CD14-positive monocyte (primary cell): ENCODE measurements at regions not wholly inside any gene's neighbourhood (a gene's known extent, or its start where the extent isn't known, plus 50 kb on each side); places are given as distances from the start of the nearest gene placed in this dataset.

Source experiments
- DNase-seq, 3 donors: peaks; one replicate each; pipeline ENCODE4 v3.0.0-alpha.2; 2011 to 2022
- H2AFZ ChIP-seq: 2 replicates; pipeline ENCODE4 v1.6.0; 2012; ENCODE audit warnings: mild to moderate bottlenecking, low read depth, low read length, inconsistent platforms; ENCODE audit not compliant: insufficient read depth, poor library complexity, severe bottlenecking
- H3K27ac ChIP-seq, 2 donors: 1 replicate in 1 of 2; 2 replicates in 1 of 2; pipeline ENCODE4 v1.5.1; 2012 to 2013; ENCODE audit warnings: low read length in 2 of 2, control low read depth in 1 of 2, inconsistent platforms in 1 of 2, low read depth in 1 of 2, mild to moderate bottlenecking in 1 of 2
- H3K27me3 ChIP-seq, 2 donors: one replicate each; pipeline versions ENCODE4 v1.6.0 to v1.6.1; 2011 to 2013; ENCODE audit warnings: low read length in 2 of 2; ENCODE audit not compliant: control insufficient read depth in 2 of 2, insufficient read depth in 2 of 2
- H3K36me3 ChIP-seq, 2 donors: replicated peaks in 1 of 2; 1 replicate in 1 of 2; 2 replicates in 1 of 2; pipeline versions ENCODE4 v1.5.1 to v1.6.1; 2012 to 2013; ENCODE audit warnings: low read length in 2 of 2, control low read depth in 1 of 2, inconsistent platforms in 1 of 2, mild to moderate bottlenecking in 1 of 2; ENCODE audit not compliant: insufficient read depth in 2 of 2, control insufficient read depth in 1 of 2
- H3K4me1 ChIP-seq, 2 donors: 1 replicate in 1 of 2; 2 replicates in 1 of 2; pipeline versions ENCODE4 v1.5.1 to v1.6.1; 2012 to 2013; ENCODE audit warnings: low read length in 2 of 2, control low read depth in 1 of 2, inconsistent platforms in 1 of 2, mild to moderate bottlenecking in 1 of 2, moderate library complexity in 1 of 2; ENCODE audit not compliant: insufficient read depth in 2 of 2, control insufficient read depth in 1 of 2
- H3K4me2 ChIP-seq: replicated peaks from 2 replicates; pipeline ENCODE3; 2012; ENCODE audit warnings: low read length, moderate library complexity, mild to moderate bottlenecking; ENCODE audit not compliant: poor library complexity, severe bottlenecking; ENCODE audit errors: extremely low read depth
- H3K4me3 ChIP-seq, 3 experiments: fragments of 200-600 bp in 1 of 3; sonication (generic) in 1 of 3; replicated peaks in 1 of 3; 1 replicate in 2 of 3; 2 replicates in 1 of 3; pipeline ENCODE4 v1.5.1; 2011 to 2013; ENCODE audit warnings: low read length in 3 of 3, mild to moderate bottlenecking in 3 of 3, control low read depth in 2 of 3, low read depth in 2 of 3, inconsistent platforms in 1 of 3, moderate library complexity in 1 of 3
- H3K79me2 ChIP-seq: 2 replicates; pipeline ENCODE4 v1.6.0; 2012; ENCODE audit warnings: mild to moderate bottlenecking, control low read depth, inconsistent platforms, low read length, moderate library complexity; ENCODE audit not compliant: insufficient read depth
- H3K9ac ChIP-seq: 2 replicates; pipeline ENCODE4 v1.6.0; 2017; ENCODE audit warnings: low read length, mild to moderate bottlenecking; ENCODE audit not compliant: insufficient read depth, poor library complexity, severe bottlenecking
- H3K9me3 ChIP-seq, 2 donors: replicated peaks in 1 of 2; 1 replicate in 1 of 2; 2 replicates in 1 of 2; pipeline versions ENCODE4 v1.5.1 to v1.6.1; 2012 to 2013; ENCODE audit warnings: low read length in 2 of 2, control low read depth in 1 of 2; ENCODE audit not compliant: control insufficient read depth in 1 of 2, insufficient read depth in 1 of 2
- H4K20me1 ChIP-seq: 2 replicates; pipeline ENCODE4 v1.6.0; 2012; ENCODE audit warnings: mild to moderate bottlenecking, low read length, control low read depth, moderate library complexity; ENCODE audit not compliant: insufficient read depth
- H3K27ac Mint-ChIP-seq, 7 donors: one replicate each; pipeline ENCODE4 v1.8.0; 2020; ENCODE audit warnings: mild to moderate bottlenecking in 7 of 7, mixed read lengths in 7 of 7, moderate library complexity in 6 of 7, inconsistent platforms in 2 of 7
- H3K27me3 Mint-ChIP-seq, 3 donors: one replicate each; pipeline ENCODE4 v1.8.0; 2021 to 2022; ENCODE audit warnings: low read depth in 3 of 3, mild to moderate bottlenecking in 3 of 3, mixed read lengths in 3 of 3, moderate library complexity in 3 of 3, inconsistent platforms in 1 of 3
- H3K36me3 Mint-ChIP-seq, 2 donors: one replicate each; pipeline ENCODE4 v1.8.0; 2020; ENCODE audit warnings: mixed read lengths in 2 of 2, inconsistent platforms in 1 of 2, mild to moderate bottlenecking in 1 of 2
- H3K4me1 Mint-ChIP-seq: one replicate; pipeline ENCODE4 v1.8.0; 2020; ENCODE audit warnings: mild to moderate bottlenecking, mixed read lengths
- H3K4me3 Mint-ChIP-seq, 2 donors: one replicate each; pipeline ENCODE4 v1.8.0; 2020; ENCODE audit warnings: mild to moderate bottlenecking in 2 of 2, mixed read lengths in 2 of 2, moderate library complexity in 1 of 2
- H3K9me3 Mint-ChIP-seq, 7 donors: one replicate each; pipeline ENCODE4 v1.8.0; 2020 to 2022; ENCODE audit warnings: mixed read lengths in 7 of 7, mild to moderate bottlenecking in 6 of 7, moderate library complexity in 6 of 7, inconsistent platforms in 2 of 7
- WGBS: methylation state at CpG from one replicate; pipeline ENCODE4 v1.1.5; 2013; ENCODE audit warnings: missing lambda C conversion rate; ENCODE audit not compliant: insufficient coverage; 5-methylcytosine and 5-hydroxymethylcytosine counted together
- intact Hi-C, 2 donors: fragments of 100-400 bp; cut with micrococcal nuclease; formaldehyde crosslinking; loops; one replicate each; pipeline versions ENCODE4 v1.15.0 to v1.15.1; 2023
- TF ChIP-seq, protein P1 (sequence below): fragments of 200-600 bp; IDR thresholded peaks from one replicate; pipeline ENCODE4 v1.8.0; 2022; ENCODE audit warnings: antibody characterized with exemption, mild to moderate bottlenecking

DNA sequence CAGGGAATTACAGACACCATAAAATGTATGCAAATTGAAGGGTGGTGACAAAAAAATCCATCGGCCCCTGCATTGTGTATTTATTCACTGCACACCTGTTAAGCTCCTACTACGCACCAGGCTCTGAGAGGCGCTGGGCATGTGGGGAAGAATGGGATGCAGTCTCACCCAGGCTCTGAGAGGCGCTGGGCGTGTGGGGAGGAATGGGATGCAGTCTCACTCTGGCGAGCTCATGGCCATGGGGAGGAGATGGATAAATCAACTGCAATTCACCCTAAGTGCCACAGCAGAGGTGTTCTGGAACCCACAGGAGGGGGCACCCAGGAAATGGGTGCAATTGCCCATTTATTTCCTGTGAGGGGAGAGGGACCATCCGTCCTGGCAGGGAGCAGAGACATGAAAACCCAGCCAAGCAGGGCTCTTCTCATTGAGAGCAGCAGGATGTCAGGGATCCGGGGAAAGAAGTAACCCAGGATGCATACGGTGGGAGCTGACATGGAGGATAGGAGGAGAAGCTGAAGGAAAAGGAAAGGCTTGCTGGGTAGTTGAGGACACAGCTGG lies 798.7 kb downstream of the TBC1D22A start:
- H3K36me3 Mint-ChIP-seq = no peaks in the 10 kb centered on the region

DNA sequence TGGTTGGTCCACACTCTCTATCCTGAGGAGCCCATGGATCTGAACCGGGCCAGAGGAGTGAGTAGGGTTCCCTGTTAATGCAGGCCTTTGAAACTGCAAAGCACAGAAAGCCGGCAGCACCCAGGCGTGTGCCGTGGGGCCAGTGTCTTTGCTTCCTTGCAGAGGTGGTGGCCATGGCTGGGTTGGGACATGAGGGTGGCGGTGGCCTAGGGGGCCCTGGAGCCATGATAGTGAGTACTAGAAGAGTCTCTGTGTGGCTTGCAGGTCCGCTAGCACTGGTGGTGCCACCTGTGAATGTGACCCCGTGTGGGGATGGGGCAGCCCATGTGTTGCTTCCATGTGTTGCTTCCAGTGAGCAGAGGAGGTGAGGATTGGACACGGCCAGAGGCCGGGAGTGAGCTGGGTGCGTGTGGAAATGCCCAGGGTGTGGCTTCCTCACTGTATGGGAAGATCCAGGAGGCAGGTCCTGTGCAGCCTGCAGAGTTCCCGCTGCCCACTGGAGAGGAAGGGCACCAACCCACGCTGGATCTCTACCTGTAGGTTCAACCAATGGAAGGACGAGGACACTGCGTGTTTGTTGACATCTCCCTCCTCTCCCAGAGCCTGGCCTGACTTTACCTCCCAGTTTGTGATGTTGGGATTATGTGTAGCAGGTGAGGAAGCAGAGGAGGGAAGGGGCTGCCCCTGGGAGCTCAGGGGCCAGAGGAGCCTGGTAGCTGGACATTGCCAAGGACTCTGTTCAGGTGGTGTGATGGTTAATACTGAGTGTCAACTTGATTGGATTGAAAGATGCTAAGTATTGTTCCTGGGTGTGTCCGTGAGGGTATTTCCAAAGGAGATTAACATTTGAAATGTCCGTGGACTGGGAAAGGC lies 796.6 kb downstream of the TBC1D22A start:
- no peak overlapping the region for H3K4me2 ChIP-seq
- H3K27ac Mint-ChIP-seq = peak overlapping the region in 1 of 7 donors; percentile 23
- whole genome bisulfite sequencing = 90% methylated on average over 12 of the region's 16 CpGs

More for the DNA sequence above, 798.7 kb downstream of the TBC1D22A start:
- Histone ChIP-seq H3K9me3 (no peaks in the 10 kb centered on the region), H3K79me2 (no peaks in the 10 kb centered on the region), H3K4me1 (no peaks in the 10 kb centered on the region), H3K4me3 (no peak overlapping the region), H3K9ac (no peak overlapping the region), H3K27me3 (no peaks in the 10 kb centered on the region), H3K36me3 (no peaks in the 10 kb centered on the region), H4K20me1 (no peaks in the 10 kb centered on the region), H3K27ac (no peak overlapping the region), H2AFZ (no peak overlapping the region), H3K4me2 (no peak overlapping the region)
- peaks cover 0 to 3% (median 1%) of the 10 kb centered on the region in 3 donors for H3K27me3 Mint-ChIP-seq
- TF ChIP-seq, protein P1, sequence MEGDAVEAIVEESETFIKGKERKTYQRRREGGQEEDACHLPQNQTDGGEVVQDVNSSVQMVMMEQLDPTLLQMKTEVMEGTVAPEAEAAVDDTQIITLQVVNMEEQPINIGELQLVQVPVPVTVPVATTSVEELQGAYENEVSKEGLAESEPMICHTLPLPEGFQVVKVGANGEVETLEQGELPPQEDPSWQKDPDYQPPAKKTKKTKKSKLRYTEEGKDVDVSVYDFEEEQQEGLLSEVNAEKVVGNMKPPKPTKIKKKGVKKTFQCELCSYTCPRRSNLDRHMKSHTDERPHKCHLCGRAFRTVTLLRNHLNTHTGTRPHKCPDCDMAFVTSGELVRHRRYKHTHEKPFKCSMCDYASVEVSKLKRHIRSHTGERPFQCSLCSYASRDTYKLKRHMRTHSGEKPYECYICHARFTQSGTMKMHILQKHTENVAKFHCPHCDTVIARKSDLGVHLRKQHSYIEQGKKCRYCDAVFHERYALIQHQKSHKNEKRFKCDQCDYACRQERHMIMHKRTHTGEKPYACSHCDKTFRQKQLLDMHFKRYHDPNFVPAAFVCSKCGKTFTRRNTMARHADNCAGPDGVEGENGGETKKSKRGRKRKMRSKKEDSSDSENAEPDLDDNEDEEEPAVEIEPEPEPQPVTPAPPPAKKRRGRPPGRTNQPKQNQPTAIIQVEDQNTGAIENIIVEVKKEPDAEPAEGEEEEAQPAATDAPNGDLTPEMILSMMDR = no peak
- 90% methylated on average over 6 of the region's 9 CpGs for WGBS
- H3K4me1 Mint-ChIP-seq = no peaks in the 10 kb centered on the region
- intact Hi-C loops = no loop called here
- no peak overlapping the region for H3K4me3 Mint-ChIP-seq
- no peak overlapping the region for H3K27ac Mint-ChIP-seq
- DNase-seq = no peak
- H3K9me3 Mint-ChIP-seq = peaks cover 0 to 7% (median 4%) of the 10 kb centered on the region in 7 donors

More for the DNA sequence above, 796.6 kb downstream of the TBC1D22A start:
- H3K4me3 ChIP-seq = no peak overlapping the region
- Mint-ChIP-seq H3K36me3 (no peaks in the 10 kb centered on the region), H3K9me3 (peaks cover 0 to 7% (median 4%) of the 10 kb centered on the region in 7 donors), H3K4me1 (no peaks in the 10 kb centered on the region), H3K4me3 (no peak overlapping the region), H3K27me3 (peaks cover 0 to 3% (median 3%) of the 10 kb centered on the region in 3 donors)
- no peaks in the 10 kb centered on the region for H3K36me3 ChIP-seq
- DNase-seq = no peak
- H2AFZ ChIP-seq = no peak overlapping the region
- no peak overlapping the region for H3K9ac ChIP-seq
- no peaks in the 10 kb centered on the region for H4K20me1 ChIP-seq
- H3K9me3 ChIP-seq = no peaks in the 10 kb centered on the region
- H3K79me2 ChIP-seq = no peaks in the 10 kb centered on the region
- intact Hi-C loops = no loop called here
- no peak overlapping the region for H3K27ac ChIP-seq
- no peaks in the 10 kb centered on the region for H3K4me1 ChIP-seq
- no peaks in the 10 kb centered on the region for H3K27me3 ChIP-seq
- TF ChIP-seq, protein P1 = no peak
